Karpas-422 (cell line): ENCODE measurements at regions not wholly inside any gene's neighbourhood (a gene's known extent, or its start where the extent isn't known, plus 50 kb on each side); places are given as distances from the start of the nearest gene placed in this dataset.

ENCODE experiments used
- DNase-seq: peaks from one replicate; pipeline ENCODE4 v3.0.0-alpha.2; 2015
- H2AFZ ChIP-seq: fragments of 200-600 bp; sonication (generic); 2 replicates; pipeline ENCODE4 v1.6.1; 2014; ENCODE audit warnings: antibody characterized with exemption, low read length, mixed read lengths
- H3K27ac ChIP-seq: fragments of 200-600 bp; sonication (generic); 2 replicates; pipeline ENCODE4 v1.5.1; 2014; ENCODE audit warnings: mild to moderate bottlenecking, low read length, moderate library complexity
- H3K27me3 ChIP-seq: fragments of 200-600 bp; sonication (generic); 2 replicates; pipeline ENCODE4 v1.6.1; 2014; ENCODE audit warnings: low read length, mixed read lengths
- H3K36me3 ChIP-seq: fragments of 200-600 bp; sonication (generic); 2 replicates; pipeline ENCODE4 v1.6.1; 2014; ENCODE audit warnings: low read length, mixed read lengths; ENCODE audit not compliant: insufficient read depth
- H3K4me1 ChIP-seq: fragments of 200-600 bp; sonication (generic); 2 replicates; pipeline ENCODE4 v1.6.1; 2014; ENCODE audit warnings: mild to moderate bottlenecking, low read length, mixed read lengths
- H3K4me2 ChIP-seq: fragments of 200-600 bp; sonication (generic); 2 replicates; pipeline ENCODE4 v1.6.1; 2014; ENCODE audit warnings: low read length, low read depth, mild to moderate bottlenecking; ENCODE audit not compliant: poor library complexity, severe bottlenecking
- H3K4me3 ChIP-seq: fragments of 200-600 bp; sonication (generic); 2 replicates; pipeline ENCODE4 v1.5.1; 2014; ENCODE audit warnings: mild to moderate bottlenecking, antibody characterized with exemption, low read length, mixed read lengths
- H3K79me2 ChIP-seq: fragments of 200-600 bp; sonication (generic); 2 replicates; pipeline ENCODE4 v1.6.1; 2014; ENCODE audit warnings: mild to moderate bottlenecking, low read length, mixed read lengths
- H3K9ac ChIP-seq: fragments of 200-600 bp; sonication (generic); 2 replicates; pipeline ENCODE4 v1.6.0; 2014; ENCODE audit warnings: low read length
- H3K9me2 ChIP-seq: fragments of 200-600 bp; sonication (generic), shearing (Covaris generic); replicated peaks from 2 replicates; pipeline ENCODE4 v1.6.0; 2014; ENCODE audit warnings: mild to moderate bottlenecking, low read length, moderate library complexity; ENCODE audit not compliant: insufficient read depth
- H3K9me3 ChIP-seq: fragments of 300-700, 200-600 bp; sonication (generic); 2 replicates; pipeline ENCODE4 v1.6.1; 2014; ENCODE audit warnings: low read length, mixed read lengths
- H4K20me1 ChIP-seq: fragments of 200-600 bp; sonication (generic); 2 replicates; pipeline ENCODE4 v1.6.1; 2014; ENCODE audit warnings: mild to moderate bottlenecking, antibody characterized with exemption, low read length, low read depth; ENCODE audit not compliant: insufficient read depth

- H2AFZ ChIP-seq = no peak overlapping the region
- H3K9me3 ChIP-seq = no peaks in the 10 kb centered on the region
- H3K4me1 ChIP-seq = peaks cover 3% of the 10 kb centered on the region; the same call in 1 of the 2 replicates
- no peaks in the 10 kb centered on the region for H3K79me2 ChIP-seq
- no peak overlapping the region for H3K4me2 ChIP-seq
- no peaks in the 10 kb centered on the region for H3K27me3 ChIP-seq
- no peak overlapping the region for H3K27ac ChIP-seq
- H3K36me3 ChIP-seq = no peaks in the 10 kb centered on the region
- H3K9ac ChIP-seq = no peak overlapping the region
- no peaks in the 10 kb centered on the region for H3K9me2 ChIP-seq
- H3K4me3 ChIP-seq = no peak overlapping the region
- no peak for DNase-seq
- no peaks in the 10 kb centered on the region for H4K20me1 ChIP-seq
Observed at GRCh38 chr14:89650077-89650978, 233.3 kb upstream of the FOXN3 start.

GRCh38 chr14:89649451-89650075 lies 232.5 kb upstream of the FOXN3 start:
- Histone ChIP-seq H3K27ac (no peak overlapping the region), H3K4me1 (peaks cover 3% of the 10 kb centered on the region; the same call in 1 of the 2 replicates), H4K20me1 (no peaks in the 10 kb centered on the region)

GRCh38 chr14:89648924-89649323 lies 231.9 kb upstream of the FOXN3 start:
- no peaks in the 10 kb centered on the region for H3K36me3 ChIP-seq
- no peaks in the 10 kb centered on the region for H3K9me3 ChIP-seq
- no peak overlapping the region for H2AFZ ChIP-seq
- H3K4me2 ChIP-seq = no peak overlapping the region
- H3K9ac ChIP-seq = no peak overlapping the region
- no peaks in the 10 kb centered on the region for H4K20me1 ChIP-seq
- no peaks in the 10 kb centered on the region for H3K9me2 ChIP-seq
- H3K27me3 ChIP-seq = no peaks in the 10 kb centered on the region
- no peak overlapping the region for H3K27ac ChIP-seq
- no peak for DNase-seq
- peaks cover 3% of the 10 kb centered on the region; the same call in 1 of the 2 replicates for H3K4me1 ChIP-seq
- H3K79me2 ChIP-seq = no peaks in the 10 kb centered on the region
- no peak overlapping the region for H3K4me3 ChIP-seq

More at GRCh38 chr14:89649451-89650075, 232.5 kb upstream of the FOXN3 start:
- Histone ChIP-seq H3K4me3 (no peak overlapping the region), H3K9ac (no peak overlapping the region), H3K36me3 (no peaks in the 10 kb centered on the region), H2AFZ (no peak overlapping the region), H3K9me2 (no peaks in the 10 kb centered on the region), H3K27me3 (no peaks in the 10 kb centered on the region), H3K79me2 (no peaks in the 10 kb centered on the region), H3K4me2 (no peak overlapping the region), H3K9me3 (no peaks in the 10 kb centered on the region)
- no peak for DNase-seq

- DNase-seq = no peak
- Histone ChIP-seq H2AFZ (no peak overlapping the region), H3K36me3 (no peaks in the 10 kb centered on the region), H3K9me2 (no peaks in the 10 kb centered on the region), H3K4me3 (no peak overlapping the region), H3K9ac (no peak overlapping the region), H4K20me1 (no peaks in the 10 kb centered on the region), H3K4me1 (peaks cover 3% of the 10 kb centered on the region; the same call in 1 of the 2 replicates), H3K27ac (no peak overlapping the region), H3K9me3 (no peaks in the 10 kb centered on the region), H3K79me2 (no peaks in the 10 kb centered on the region), H3K4me2 (no peak overlapping the region), H3K27me3 (no peaks in the 10 kb centered on the region)
Observed at GRCh38 chr14:89648510-89648909, 231.5 kb upstream of the FOXN3 start.

- Histone ChIP-seq H3K36me3 (no peaks in the 10 kb centered on the region), H3K4me3 (no peak overlapping the region), H2AFZ (no peak overlapping the region), H3K9me2 (no peaks in the 10 kb centered on the region), H3K9ac (no peak overlapping the region), H3K9me3 (no peaks in the 10 kb centered on the region), H3K79me2 (no peaks in the 10 kb centered on the region), H3K27ac (no peak overlapping the region), H3K4me1 (no peaks in the 10 kb centered on the region), H4K20me1 (no peaks in the 10 kb centered on the region), H3K4me2 (no peak overlapping the region), H3K27me3 (no peaks in the 10 kb centered on the region)
- DNase-seq = no peak
Observed at GRCh38 chr14:89646971-89647370, 229.9 kb upstream of the FOXN3 start.

DNA sequence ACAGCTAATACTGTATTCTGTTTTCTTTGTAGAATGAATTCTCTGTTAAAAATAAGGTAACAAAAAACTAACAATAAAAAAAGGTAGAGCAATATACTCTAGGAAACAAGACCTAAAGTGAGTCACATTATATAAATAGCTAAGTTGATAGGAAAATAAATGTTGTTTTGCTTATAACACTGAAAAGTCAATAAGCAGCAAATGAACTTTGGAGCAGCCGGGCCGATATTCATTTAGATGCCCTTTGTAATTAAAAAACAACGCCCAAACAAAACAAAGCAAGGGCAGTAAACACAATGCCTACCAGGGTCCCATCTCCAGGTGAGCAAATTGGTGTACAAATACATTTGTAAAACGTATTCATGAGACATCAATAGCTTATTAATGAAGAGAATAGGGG lies 227.6 kb upstream of the FOXN3 start:
- Histone ChIP-seq H2AFZ (no peak overlapping the region), H3K4me2 (no peak overlapping the region), H3K4me1 (no peaks in the 10 kb centered on the region), H3K9me2 (no peaks in the 10 kb centered on the region), H3K27ac (no peak overlapping the region), H3K9me3 (no peaks in the 10 kb centered on the region), H3K9ac (no peak overlapping the region), H3K4me3 (no peak overlapping the region), H3K27me3 (0 out of 2 replicates have a peak, but pooled peaks cover 3% of the 10 kb centered on the region), H3K36me3 (no peaks in the 10 kb centered on the region), H4K20me1 (no peaks in the 10 kb centered on the region), H3K79me2 (no peaks in the 10 kb centered on the region)
- no peak for DNase-seq

DNA sequence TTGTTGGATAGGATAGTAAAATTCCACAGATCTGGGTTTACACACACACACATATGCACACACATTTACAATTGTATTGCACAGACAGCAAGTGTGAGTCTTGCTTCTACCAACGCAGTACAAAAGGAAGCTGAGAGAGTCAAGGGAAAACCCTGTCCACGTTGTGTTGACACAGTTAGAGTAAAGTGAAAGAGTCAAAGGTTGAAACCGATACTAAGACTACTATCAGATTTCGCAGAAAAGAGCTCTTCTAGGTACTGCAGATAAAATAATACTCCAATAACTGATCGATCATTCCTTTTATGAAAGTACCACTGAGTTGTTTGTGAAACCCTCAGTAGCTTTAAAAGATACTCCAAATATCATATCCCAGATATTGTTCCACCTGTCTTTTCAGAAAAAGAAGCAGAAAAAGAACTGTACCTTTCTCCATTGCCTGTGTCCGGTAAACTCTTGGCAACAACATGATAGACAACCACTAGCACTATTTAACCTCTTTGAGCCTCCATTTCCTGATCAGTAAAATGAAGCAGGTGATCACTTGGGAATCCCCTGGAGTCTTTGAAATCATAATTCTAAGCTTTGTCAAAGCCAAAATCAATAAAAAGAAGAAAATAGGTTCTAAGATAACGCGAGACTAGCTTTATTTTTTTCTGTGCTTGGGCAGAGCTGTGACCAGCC lies 224.6 kb upstream of the FOXN3 start:
- Histone ChIP-seq H3K4me3 (no peak overlapping the region), H3K36me3 (no peaks in the 10 kb centered on the region), H3K9ac (no peak overlapping the region), H3K9me2 (no peaks in the 10 kb centered on the region), H3K4me1 (no peaks in the 10 kb centered on the region), H2AFZ (no peak overlapping the region), H3K9me3 (no peaks in the 10 kb centered on the region), H3K27ac (no peak overlapping the region), H3K27me3 (0 out of 2 replicates have a peak, but pooled peaks cover 3% of the 10 kb centered on the region), H3K79me2 (no peaks in the 10 kb centered on the region), H3K4me2 (no peak overlapping the region), H4K20me1 (no peaks in the 10 kb centered on the region)
- no peak for DNase-seq

GRCh38 chr14:89640141-89640540 lies 223.1 kb upstream of the FOXN3 start:
- H3K9me3 ChIP-seq = no peaks in the 10 kb centered on the region
- H2AFZ ChIP-seq = no peak overlapping the region
- no peaks in the 10 kb centered on the region for H3K36me3 ChIP-seq
- H4K20me1 ChIP-seq = no peaks in the 10 kb centered on the region
- DNase-seq = no peak
- H3K79me2 ChIP-seq = no peaks in the 10 kb centered on the region
- H3K9me2 ChIP-seq = no peaks in the 10 kb centered on the region
- H3K4me3 ChIP-seq = no peak overlapping the region
- H3K27ac ChIP-seq = no peak overlapping the region
- H3K27me3 ChIP-seq = 0 out of 2 replicates have a peak, but pooled peaks cover 3% of the 10 kb centered on the region
- no peak overlapping the region for H3K4me2 ChIP-seq
- H3K9ac ChIP-seq = no peak overlapping the region
- no peaks in the 10 kb centered on the region for H3K4me1 ChIP-seq
